ENCODE measurements at regions not wholly inside any gene's neighbourhood (a gene's known extent, or its start where the extent isn't known, plus 50 kb on each side); places are given as distances from the start of the nearest gene placed in this dataset.

- dilution Hi-C loops (cut with MboI; ENCODE audit: extremely low pct_ligation_motif_present, low sequenced_read_pairs): no loop called here
- H3K27ac ChIP-seq (ENCODE audit: control insufficient read depth, insufficient read depth, low read length): no peak overlapping the region
- H3K27me3 ChIP-seq (ENCODE audit: control insufficient read depth, extremely low read depth, insufficient read depth, low read length): no peaks in the 10 kb centered on the region
- H2AFZ ChIP-seq (ENCODE audit: control insufficient read depth, low read length): no peak overlapping the region
- FAIRE-seq (no peak), DNase-seq (ENCODE audit: low read depth, low spot score) (no peak)
- no peaks in the 10 kb centered on the region for H3K4me1 ChIP-seq (ENCODE audit: control insufficient read depth, extremely low read depth, insufficient read depth, low read length)
- H3K4me2 ChIP-seq (ENCODE audit: control insufficient read depth, extremely low read depth, insufficient read depth, low read depth, low read length): no peak overlapping the region
- H3K9ac ChIP-seq (ENCODE audit: control insufficient read depth, extremely low read depth, insufficient read depth, low read length): no peak overlapping the region
- H3K9me3 ChIP-seq (ENCODE audit: control insufficient read depth, low read depth, low read length): no peaks in the 10 kb centered on the region
- no peaks in the 10 kb centered on the region for H3K79me2 ChIP-seq (ENCODE audit: control insufficient read depth, insufficient read depth, low read length)
- no peaks in the 10 kb centered on the region for H3K36me3 ChIP-seq (ENCODE audit: control insufficient read depth in 2 of 2, extremely low read depth in 1 of 2, insufficient read depth in 2 of 2, low read length in 2 of 2)
- H3K4me3 ChIP-seq (ENCODE audit: control insufficient read depth in 2 of 3, extremely low read depth in 1 of 3, insufficient read depth in 2 of 3, low read depth in 1 of 3, low read length in 3 of 3): no peak overlapping the region
- H3K9me1 ChIP-seq (ENCODE audit: control insufficient read depth, extremely low read depth, insufficient read depth, low read length): no peaks in the 10 kb centered on the region
- H4K20me1 ChIP-seq (ENCODE audit: control insufficient read depth, extremely low read depth, insufficient read depth, low read length): no peaks in the 10 kb centered on the region
- TF ChIP-seq, protein P1, sequence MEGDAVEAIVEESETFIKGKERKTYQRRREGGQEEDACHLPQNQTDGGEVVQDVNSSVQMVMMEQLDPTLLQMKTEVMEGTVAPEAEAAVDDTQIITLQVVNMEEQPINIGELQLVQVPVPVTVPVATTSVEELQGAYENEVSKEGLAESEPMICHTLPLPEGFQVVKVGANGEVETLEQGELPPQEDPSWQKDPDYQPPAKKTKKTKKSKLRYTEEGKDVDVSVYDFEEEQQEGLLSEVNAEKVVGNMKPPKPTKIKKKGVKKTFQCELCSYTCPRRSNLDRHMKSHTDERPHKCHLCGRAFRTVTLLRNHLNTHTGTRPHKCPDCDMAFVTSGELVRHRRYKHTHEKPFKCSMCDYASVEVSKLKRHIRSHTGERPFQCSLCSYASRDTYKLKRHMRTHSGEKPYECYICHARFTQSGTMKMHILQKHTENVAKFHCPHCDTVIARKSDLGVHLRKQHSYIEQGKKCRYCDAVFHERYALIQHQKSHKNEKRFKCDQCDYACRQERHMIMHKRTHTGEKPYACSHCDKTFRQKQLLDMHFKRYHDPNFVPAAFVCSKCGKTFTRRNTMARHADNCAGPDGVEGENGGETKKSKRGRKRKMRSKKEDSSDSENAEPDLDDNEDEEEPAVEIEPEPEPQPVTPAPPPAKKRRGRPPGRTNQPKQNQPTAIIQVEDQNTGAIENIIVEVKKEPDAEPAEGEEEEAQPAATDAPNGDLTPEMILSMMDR (optimal IDR thresholded peaks at IDR 0.05 in 1 of 3, IDR thresholded peaks at IDR 0.05 in 1 of 3, conservative IDR thresholded peaks at IDR 0.05 in 1 of 3; ENCODE audit: extremely low read depth in 1 of 3, insufficient read depth in 2 of 3, low read length in 3 of 3): no peak
- TF ChIP-seq EZH2 (IDR thresholded peaks at IDR 0.05; ENCODE audit: low read length): no peak
These were observed 136.0 kb downstream of the LTN1 start for GRCh38 chr21:28856588-28857250.

DNA sequence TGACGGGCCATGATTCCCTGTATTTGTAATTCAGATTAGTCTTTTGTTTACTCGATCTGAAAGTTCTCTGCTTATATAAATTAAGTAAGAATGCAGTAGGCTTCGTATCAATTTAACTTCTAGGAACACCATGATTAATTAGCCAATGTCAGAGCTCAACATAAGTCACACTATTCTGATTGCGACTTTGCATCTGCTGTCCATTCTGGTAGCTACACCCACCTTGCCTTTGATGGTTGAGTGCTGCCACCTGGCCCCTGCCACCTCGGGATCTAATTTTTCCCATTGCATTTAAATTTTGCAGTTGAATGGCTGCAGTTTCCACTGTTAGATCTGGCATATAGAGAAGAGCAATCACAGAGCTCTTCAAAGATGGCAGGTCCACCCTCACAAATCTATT, 140.0 kb downstream of the LTN1 start:
- Histone ChIP-seq H4K20me1 (ENCODE audit: control insufficient read depth, extremely low read depth, insufficient read depth, low read length) (no peaks in the 10 kb centered on the region), H3K4me1 (ENCODE audit: control insufficient read depth, extremely low read depth, insufficient read depth, low read length) (no peaks in the 10 kb centered on the region), H3K27me3 (ENCODE audit: control insufficient read depth, extremely low read depth, insufficient read depth, low read length) (no peaks in the 10 kb centered on the region), H3K4me3 (ENCODE audit: control insufficient read depth in 2 of 3, extremely low read depth in 1 of 3, insufficient read depth in 2 of 3, low read depth in 1 of 3, low read length in 3 of 3) (no peak overlapping the region), H3K9ac (ENCODE audit: control insufficient read depth, extremely low read depth, insufficient read depth, low read length) (no peak overlapping the region), H3K9me1 (ENCODE audit: control insufficient read depth, extremely low read depth, insufficient read depth, low read length) (no peaks in the 10 kb centered on the region), H3K36me3 (ENCODE audit: control insufficient read depth in 2 of 2, extremely low read depth in 1 of 2, insufficient read depth in 2 of 2, low read length in 2 of 2) (no peaks in the 10 kb centered on the region), H3K9me3 (ENCODE audit: control insufficient read depth, low read depth, low read length) (no peaks in the 10 kb centered on the region), H3K79me2 (ENCODE audit: control insufficient read depth, insufficient read depth, low read length) (no peaks in the 10 kb centered on the region), H2AFZ (ENCODE audit: control insufficient read depth, low read length) (no peak overlapping the region), H3K4me2 (ENCODE audit: control insufficient read depth, extremely low read depth, insufficient read depth, low read depth, low read length) (no peak overlapping the region), H3K27ac (ENCODE audit: control insufficient read depth, insufficient read depth, low read length) (no peak overlapping the region)
- FAIRE-seq (no peak), DNase-seq (ENCODE audit: low read depth, low spot score) (no peak)
- TF ChIP-seq, protein P1 (optimal IDR thresholded peaks at IDR 0.05 in 1 of 3, IDR thresholded peaks at IDR 0.05 in 1 of 3, conservative IDR thresholded peaks at IDR 0.05 in 1 of 3; ENCODE audit: extremely low read depth in 1 of 3, insufficient read depth in 2 of 3, low read length in 3 of 3): no peak
- no peak for TF ChIP-seq EZH2 (IDR thresholded peaks at IDR 0.05; ENCODE audit: low read length)
- dilution Hi-C loops (cut with MboI; ENCODE audit: extremely low pct_ligation_motif_present, low sequenced_read_pairs): no loop called here
